Stimulated activated CD4-positive, alpha-beta T cell treated with anti-CD3 and anti-CD28 coated beads, Interleukin-1b, Interleukin-23, amount 100 ng/mL, for 48 hours (primary cell): ENCODE measurements at regions not wholly inside any gene's neighbourhood (a gene's known extent, or its start where the extent isn't known, plus 50 kb on each side); places are given as distances from the start of the nearest gene placed in this dataset.
"Not testable (repeated sequence)": the region's sequence is repeated elsewhere in the genome, so short reads cannot be mapped to it uniquely, and the experiment has no call there.

Experiments used
- DNase-seq: peaks from one replicate; pipeline ENCODE4 v3.0.0-alpha.2; 2020

GRCh38 chr14:97077687-97078086 lies 280.5 kb downstream of the VRK1 start:
- DNase-seq: no peak

- DNase-seq: no peak
Observed at GRCh38 chr14:97080991-97081390, 283.8 kb downstream of the VRK1 start.

GRCh38 chr14:97095269-97095668 lies 298.1 kb downstream of the VRK1 start:
- DNase-seq: no peak

GRCh38 chr14:97097296-97097695 lies 300.1 kb downstream of the VRK1 start:
- DNase-seq: no peak

- no peak for DNase-seq
Observed at GRCh38 chr14:97100306-97100705, 303.1 kb downstream of the VRK1 start.

GRCh38 chr14:97101561-97101960 lies 304.4 kb downstream of the VRK1 start:
- no peak for DNase-seq

- DNase-seq: no peak
Observed at GRCh38 chr14:97104029-97104428, 306.8 kb downstream of the VRK1 start.

- no peak for DNase-seq
Observed at GRCh38 chr14:97106166-97106565, 309.0 kb downstream of the VRK1 start.

GRCh38 chr14:97106609-97107008 lies 309.4 kb downstream of the VRK1 start:
- no peak for DNase-seq

GRCh38 chr14:97107080-97107479 lies 309.9 kb downstream of the VRK1 start:
- DNase-seq: no peak

GRCh38 chr14:97107760-97108159 lies 310.6 kb downstream of the VRK1 start:
- no peak for DNase-seq

GRCh38 chr14:97109234-97109633 lies 312.1 kb downstream of the VRK1 start:
- DNase-seq: no peak

- no peak for DNase-seq
Observed at GRCh38 chr14:97113339-97113738, 316.2 kb downstream of the VRK1 start.

GRCh38 chr14:97116546-97116945 lies 319.4 kb downstream of the VRK1 start:
- no peak for DNase-seq

GRCh38 chr14:97117693-97118092 lies 320.5 kb downstream of the VRK1 start:
- DNase-seq: no peak

- no peak for DNase-seq
Observed at GRCh38 chr14:97120204-97120603, 323.0 kb downstream of the VRK1 start.

GRCh38 chr14:97120611-97121031 lies 323.4 kb downstream of the VRK1 start:
- peak; percentile 74 for DNase-seq

- no peak for DNase-seq
Observed at GRCh38 chr14:97129639-97130038, 332.5 kb downstream of the VRK1 start.

- not testable (repeated sequence) for DNase-seq
Observed at GRCh38 chr14:97135847-97136246, 338.7 kb downstream of the VRK1 start.

GRCh38 chr14:97137705-97138104 lies 340.5 kb downstream of the VRK1 start:
- DNase-seq: no peak

- DNase-seq: no peak
Observed at GRCh38 chr14:97138801-97139200, 341.6 kb downstream of the VRK1 start.

- no peak for DNase-seq
Observed at GRCh38 chr14:97143011-97143410, 345.8 kb downstream of the VRK1 start.

- DNase-seq: no peak
Observed at GRCh38 chr14:97143456-97143855, 346.3 kb downstream of the VRK1 start.

GRCh38 chr14:97148021-97148420 lies 350.8 kb downstream of the VRK1 start:
- DNase-seq: not testable (repeated sequence)

GRCh38 chr14:97149775-97150174 lies 352.6 kb downstream of the VRK1 start:
- no peak for DNase-seq

- no peak for DNase-seq
Observed at GRCh38 chr14:97153527-97153926, 356.3 kb downstream of the VRK1 start.
